NCI-H69 (cell line): ENCODE measurements at regions not wholly inside any gene's neighbourhood (a gene's known extent, or its start where the extent isn't known, plus 50 kb on each side); places are given as distances from the start of the nearest gene placed in this dataset.
A peak's percentile ranks its signal among the peaks of the same experiment; 100 is the strongest.
"Not testable (repeated sequence)": the region's sequence is repeated elsewhere in the genome, so short reads cannot be mapped to it uniquely, and the experiment has no call there.

Experiments used
- DNase-seq: peaks from one replicate; lab custom pipeline; 2025; lab: John Stamatoyannopoulos, UW

DNA sequence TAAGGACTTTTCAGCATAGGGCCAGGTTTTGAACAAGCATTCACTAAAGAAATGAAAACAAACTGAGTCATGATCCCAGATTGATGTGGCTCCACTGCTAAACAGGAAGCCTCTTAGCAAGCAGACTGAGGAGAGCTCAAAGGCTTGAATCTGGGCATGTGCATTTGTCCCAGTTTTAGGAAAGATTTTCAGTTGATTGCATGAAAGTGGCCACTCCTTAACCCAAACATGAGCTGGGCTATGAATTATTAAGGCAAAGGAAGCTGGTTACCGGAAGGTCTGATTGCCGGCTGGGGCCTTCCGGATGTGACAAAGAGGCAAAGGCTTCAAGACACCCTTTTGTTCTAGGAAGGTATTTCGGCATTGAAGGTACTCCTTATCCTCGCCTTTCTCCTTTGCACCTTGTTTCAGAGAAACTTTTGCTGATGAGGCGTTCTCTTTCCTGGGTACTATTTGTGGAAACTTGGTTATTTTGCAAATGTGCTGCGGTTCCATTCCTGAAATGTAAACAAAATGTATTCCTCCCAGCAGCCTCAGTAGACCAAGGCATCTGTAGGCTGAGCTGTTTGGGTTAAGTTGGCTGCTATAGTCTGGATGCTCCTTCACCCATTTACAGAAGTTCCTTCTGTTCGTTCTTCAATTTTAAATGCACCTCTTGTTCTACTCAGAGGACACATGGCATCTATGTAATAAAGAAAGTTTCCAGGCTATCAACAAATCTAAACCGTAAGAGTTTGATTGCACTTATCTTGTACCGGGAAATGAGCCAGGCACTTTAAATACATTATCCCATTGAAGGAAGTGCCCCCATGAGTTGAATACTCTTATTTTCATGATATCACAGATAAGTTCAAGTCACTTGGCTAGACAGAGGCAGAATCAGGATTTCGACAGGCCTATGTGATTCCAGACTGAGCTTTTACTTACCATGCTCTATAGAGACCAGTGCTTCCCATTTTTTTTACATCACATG is 115.6 kb upstream of the METAP2 start:
- DNase-seq, result no peak

DNA sequence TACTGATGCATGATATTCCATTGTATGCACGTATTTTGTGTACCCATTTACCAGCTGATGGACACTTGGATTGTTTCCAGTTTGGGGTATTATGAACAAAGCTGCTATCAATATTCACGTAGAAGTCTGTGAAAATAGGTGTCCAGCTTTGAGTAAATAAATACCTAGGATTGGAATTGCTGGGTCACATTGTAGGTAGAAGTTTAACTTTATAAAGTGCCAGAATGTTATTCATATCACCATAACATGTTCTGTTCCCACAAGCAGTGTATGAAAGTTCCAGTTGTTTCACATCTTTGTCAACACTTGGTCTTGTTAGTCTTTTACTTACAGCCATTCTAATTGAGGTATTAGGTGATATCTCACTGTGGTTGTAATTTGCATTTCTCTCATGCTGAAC is 108.0 kb upstream of the METAP2 start:
- DNase-seq, result no peak

GRCh38 chr12:95368931-95369330 is 105.0 kb upstream of the METAP2 start:
- no peak for DNase-seq

DNA sequence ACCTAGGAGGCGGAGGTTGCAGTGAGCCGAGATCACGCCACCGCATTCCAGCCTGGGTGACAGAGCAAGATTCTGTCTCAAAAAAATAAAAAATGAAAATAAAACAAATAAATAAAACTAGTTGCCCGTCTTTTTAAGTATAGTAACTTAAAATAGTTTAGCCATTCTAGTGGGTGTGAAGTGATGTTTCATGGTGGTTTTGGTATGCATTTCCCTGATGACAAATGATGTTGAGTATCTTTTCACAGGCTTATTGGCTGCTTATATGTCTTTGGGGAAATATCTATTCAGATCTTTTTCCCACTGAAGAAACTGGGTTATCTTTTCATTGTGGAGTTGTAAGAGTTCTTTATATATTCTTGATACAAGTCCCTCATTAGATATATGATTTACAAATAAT is 102.4 kb upstream of the METAP2 start:
- DNase-seq, result no peak

GRCh38 chr12:95379481-95379880 is 94.5 kb upstream of the METAP2 start:
- not testable (repeated sequence) for DNase-seq

GRCh38 chr12:95380334-95380733 is 93.6 kb upstream of the METAP2 start:
- not testable (repeated sequence) for DNase-seq

DNA sequence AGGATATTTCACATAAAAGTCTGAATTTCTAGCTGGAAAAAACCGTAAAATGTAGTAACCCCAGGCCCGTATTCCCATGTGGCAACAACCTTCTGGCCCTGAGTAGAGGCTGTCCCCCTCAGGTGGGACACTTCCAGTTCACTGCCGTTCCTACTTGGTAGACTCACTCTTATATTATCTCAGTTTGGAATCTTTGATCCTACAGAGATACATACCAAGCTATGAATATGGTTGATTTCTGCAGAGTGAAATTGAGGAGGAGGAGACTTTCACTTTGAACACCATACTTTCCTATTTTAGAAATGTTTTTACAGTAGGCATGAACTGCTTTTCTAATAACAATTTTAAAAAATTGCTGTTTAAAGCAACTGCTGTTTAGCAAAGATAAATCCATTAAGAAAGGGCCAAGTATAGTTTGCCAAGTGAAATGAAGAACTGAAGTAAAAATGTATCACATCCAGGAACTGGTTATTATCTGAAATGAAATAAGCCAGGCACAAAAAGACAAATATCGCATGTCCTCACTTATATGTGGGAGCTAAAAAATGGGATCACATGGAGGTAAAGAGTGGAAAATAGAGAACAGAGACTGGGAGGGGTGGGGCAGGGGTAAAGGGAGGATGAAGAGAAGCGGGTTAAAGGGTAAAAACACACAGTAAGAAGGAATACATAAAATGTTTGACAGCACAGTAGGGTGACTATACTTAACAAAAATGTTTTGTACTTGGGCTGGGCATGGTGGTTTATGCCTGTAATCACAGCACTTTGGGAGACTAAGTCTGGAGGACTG is 92.8 kb upstream of the METAP2 start:
- no peak for DNase-seq

DNA sequence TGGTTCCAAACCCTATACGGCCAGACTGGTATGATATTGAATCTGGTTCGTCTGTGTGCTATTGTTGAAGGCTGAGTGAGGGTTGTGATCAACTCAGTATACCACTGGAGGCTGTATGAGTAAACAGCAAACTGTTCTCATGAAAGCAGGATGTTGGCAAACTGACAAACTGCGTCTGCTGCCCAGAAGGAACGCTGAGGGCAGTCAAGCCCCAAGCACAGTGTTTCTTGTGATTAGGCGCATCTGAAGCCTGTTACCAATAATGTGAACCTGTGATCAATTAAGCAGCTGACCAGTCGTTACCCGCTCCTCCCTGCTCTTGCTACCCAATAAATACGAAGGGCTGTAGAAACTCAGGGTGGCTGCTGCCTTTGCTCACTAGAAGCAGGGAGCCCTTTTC is 90.0 kb upstream of the METAP2 start:
- not testable (repeated sequence) for DNase-seq

- DNase-seq, result no peak
Measured at GRCh38 chr12:95384785-95385184, 89.2 kb upstream of the METAP2 start.

DNA sequence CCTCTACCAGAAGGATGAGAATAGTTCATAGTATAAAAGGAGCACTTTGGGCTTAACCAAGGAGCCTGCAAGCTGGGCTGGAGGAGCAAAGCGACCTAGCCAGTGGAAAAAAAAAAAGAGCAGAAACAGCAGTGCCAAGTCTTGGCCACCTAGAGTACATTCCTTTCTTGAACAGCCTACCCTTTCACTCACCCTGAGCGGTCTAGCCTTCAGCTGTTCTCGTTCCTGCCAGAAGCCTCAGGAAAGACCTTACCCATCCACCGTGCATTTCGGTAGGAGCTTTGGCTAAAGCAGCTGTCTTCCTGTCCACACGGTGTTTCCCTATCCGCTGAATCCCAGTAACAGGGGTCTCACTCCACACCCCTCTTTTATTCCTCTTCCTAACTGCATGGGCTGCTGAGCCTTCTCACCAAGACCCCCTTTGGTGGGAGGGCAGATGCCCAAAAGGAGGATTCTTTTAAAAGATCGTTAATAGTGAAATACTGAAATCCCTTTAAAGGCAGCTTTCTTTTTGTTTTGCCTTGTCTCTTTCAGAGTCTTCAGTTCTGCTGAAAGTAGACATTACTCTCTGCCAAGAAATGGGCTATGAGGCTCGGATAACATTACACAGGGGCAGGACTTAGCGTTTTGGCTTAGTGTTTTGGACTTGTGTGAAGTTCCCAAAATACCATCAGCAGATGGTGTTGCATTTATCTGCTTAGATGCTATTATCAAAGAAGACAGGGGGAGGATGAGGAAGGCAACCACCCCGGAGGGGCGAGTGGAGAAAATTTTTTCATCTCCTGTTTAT is 88.5 kb upstream of the METAP2 start:
- DNase-seq, result peak; percentile 13

GRCh38 chr12:95386051-95386450 is 87.9 kb upstream of the METAP2 start:
- no peak for DNase-seq

DNA sequence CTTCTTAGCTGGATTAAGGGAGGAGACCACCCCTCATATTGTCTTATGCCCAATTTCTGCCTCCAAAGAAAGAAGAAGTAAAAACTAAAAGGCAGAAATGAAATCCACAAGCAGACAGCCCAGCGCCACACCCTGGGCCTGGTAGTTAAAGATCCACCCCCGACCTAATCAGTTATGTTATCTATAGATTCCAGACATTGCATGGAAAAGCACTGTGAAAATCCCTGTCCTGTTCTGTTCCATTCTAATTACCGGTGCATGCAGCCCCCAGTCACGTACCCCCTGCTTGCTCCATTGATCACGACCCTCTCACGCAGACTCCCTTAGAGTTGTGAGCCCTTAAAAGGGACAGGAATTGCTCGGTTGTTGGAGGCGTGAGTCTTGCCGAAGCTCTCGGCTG is 85.7 kb upstream of the METAP2 start:
- DNase-seq, result not testable (repeated sequence)

- DNase-seq, result no peak
Measured at GRCh38 chr12:95390192-95390591, 83.8 kb upstream of the METAP2 start.

GRCh38 chr12:95390932-95391331 is 83.0 kb upstream of the METAP2 start:
- no peak for DNase-seq

- no peak for DNase-seq
Measured at GRCh38 chr12:95393191-95393790, 80.7 kb upstream of the METAP2 start.

GRCh38 chr12:95395696-95396095 is 78.3 kb upstream of the METAP2 start:
- DNase-seq, result no peak

- DNase-seq, result no peak
Measured at GRCh38 chr12:95396849-95397468, 77.0 kb upstream of the METAP2 start.

GRCh38 chr12:95397571-95397970 is 76.4 kb upstream of the METAP2 start:
- peak; percentile 36 for DNase-seq

DNA sequence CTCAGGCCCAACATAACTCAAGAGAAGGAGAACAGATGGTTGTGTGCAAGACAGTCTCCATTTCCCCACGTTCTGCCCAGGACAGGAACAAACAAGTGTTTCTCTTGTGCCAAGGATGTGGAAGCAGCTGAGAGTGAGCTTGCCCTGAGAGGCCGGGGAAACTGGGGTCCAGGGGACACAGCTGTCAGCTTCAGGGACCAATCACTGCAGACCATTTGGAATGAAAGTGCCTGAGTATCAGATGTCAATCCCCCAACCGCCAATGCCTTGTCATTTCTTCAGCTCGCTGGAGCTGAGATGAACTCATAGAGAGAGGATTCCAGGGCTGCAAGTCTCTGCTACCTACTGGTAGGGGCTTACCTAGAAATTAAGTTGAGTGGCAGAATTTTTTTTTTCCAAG is 71.9 kb upstream of the METAP2 start:
- no peak for DNase-seq

DNA sequence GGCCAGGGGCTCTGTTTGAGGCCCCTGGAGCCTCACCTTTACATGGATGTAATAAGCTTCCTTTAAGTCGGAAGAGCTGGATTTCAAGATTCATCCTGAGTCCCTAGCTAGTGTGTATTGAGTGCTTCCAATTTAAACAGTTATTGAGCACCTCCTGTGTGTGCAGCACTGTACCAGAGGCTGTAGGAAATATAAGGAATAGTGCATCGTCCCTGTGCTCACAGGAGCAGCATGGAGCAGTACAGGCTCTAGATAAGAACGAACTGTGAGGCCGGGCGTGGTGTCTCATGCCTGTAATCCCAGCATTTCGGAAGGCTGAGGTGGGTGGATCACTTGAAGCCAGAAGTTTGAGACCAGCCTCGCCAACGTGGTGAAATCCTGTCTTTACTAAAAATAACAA is 65.8 kb upstream of the METAP2 start:
- DNase-seq, result no peak

DNA sequence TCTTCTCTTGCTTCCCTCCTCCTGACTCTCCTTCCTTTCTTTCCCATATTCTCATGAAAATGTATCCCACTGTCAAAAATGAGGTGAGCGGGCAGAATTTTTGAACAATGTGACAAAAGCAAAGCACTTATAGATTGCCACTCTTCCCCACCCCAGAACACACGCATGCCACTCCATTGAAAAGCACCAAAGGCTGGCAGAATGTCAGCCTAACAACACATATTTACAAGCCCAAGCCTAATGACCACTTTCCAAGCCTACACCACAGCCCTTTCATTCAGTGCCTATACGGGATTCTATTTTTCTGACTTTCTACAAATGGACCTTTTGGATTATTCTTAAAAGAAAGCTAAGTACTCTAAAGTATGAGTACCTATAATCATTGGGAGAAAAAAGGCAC is 62.9 kb upstream of the METAP2 start:
- DNase-seq, result no peak
